ENCODE measurements at regions not wholly inside any gene's neighbourhood (a gene's known extent, or its start where the extent isn't known, plus 50 kb on each side); places are given as distances from the start of the nearest gene placed in this dataset.

DNA sequence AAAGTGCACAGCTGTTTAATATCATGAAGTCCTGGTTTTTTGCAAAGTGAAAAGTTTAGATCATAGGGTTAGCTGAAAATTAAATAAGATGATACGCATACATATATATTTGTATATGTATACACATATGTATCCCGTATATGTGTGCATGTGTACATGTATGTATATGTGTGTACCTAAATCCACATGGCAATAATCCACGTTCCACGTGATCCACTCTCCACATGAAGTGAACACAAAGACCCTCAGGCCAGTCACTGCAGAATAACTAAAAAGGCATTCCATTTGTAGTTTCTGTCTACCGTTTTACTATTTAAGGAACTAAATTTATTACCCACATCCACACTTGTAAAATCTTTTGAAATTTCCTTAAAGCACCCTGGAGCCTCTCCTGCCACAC, 294.9 kb downstream of the FOXA2 start (continued):
- no peak for TF ChIP-seq EP300 (IDR thresholded peaks at IDR 0.05; ENCODE audit: borderline replicate concordance in 1 of 2, low read depth in 2 of 2, low read length in 2 of 2)

Data from H1 (cell line).